Common myeloid progenitor, CD34-positive (primary cell): ENCODE measurements at regions not wholly inside any gene's neighbourhood (a gene's known extent, or its start where the extent isn't known, plus 50 kb on each side); places are given as distances from the start of the nearest gene placed in this dataset.

Experiments
- CTCF ChIA-PET: fragments of 350-600 bp; sonication (Branson Sonifier 250); formaldehyde crosslinking; loops from one replicate; lab custom pipeline; 2021; ENCODE audit warnings: antibody characterized with exemption; lab: Charles Lee
- POLR2A ChIA-PET: fragments of 350-600 bp; sonication (Branson Sonifier 250); formaldehyde crosslinking; loops from one replicate; lab custom pipeline; 2021; ENCODE audit warnings: antibody characterized with exemption; lab: Charles Lee
- DNase-seq, 3 donors: peaks; one replicate each; pipeline versions ENCODE4 v3.0.0 to v3.0.0-alpha.2; 2013
- H3K27ac ChIP-seq, 2 experiments: 1 replicate in 1 of 2; 2 replicates in 1 of 2; pipeline ENCODE4 v1.7.0; 2013; ENCODE audit warnings: inconsistent platforms in 2 of 2, low read length in 2 of 2, mild to moderate bottlenecking in 2 of 2, low read depth in 1 of 2, moderate library complexity in 1 of 2; ENCODE audit not compliant: severe bottlenecking in 2 of 2, insufficient read depth in 1 of 2, poor library complexity in 1 of 2
- H3K27me3 ChIP-seq, 5 experiments: replicated peaks in 2 of 5; 1 replicate in 3 of 5; 2 replicates in 2 of 5; pipeline versions ENCODE4 v1.6.1 to v1.7.0; 2013; ENCODE audit warnings: low read length in 4 of 5, mild to moderate bottlenecking in 2 of 5, moderate library complexity in 2 of 5, inconsistent platforms in 1 of 5; ENCODE audit not compliant: insufficient read depth in 5 of 5, control insufficient read depth in 4 of 5
- H3K36me3 ChIP-seq, 4 experiments: 1 replicate in 2 of 4; 2 replicates in 2 of 4; pipeline versions ENCODE4 v1.6.1 to v1.7.0; 2013; ENCODE audit warnings: low read length in 3 of 4, control low read depth in 1 of 4, mild to moderate bottlenecking in 1 of 4; ENCODE audit not compliant: control insufficient read depth in 4 of 4, insufficient read depth in 4 of 4
- H3K4me1 ChIP-seq, 4 experiments: 1 replicate in 3 of 4; 2 replicates in 1 of 4; pipeline versions ENCODE4 v1.6.1 to v1.7.1; 2013; ENCODE audit warnings: low read length in 3 of 4, mild to moderate bottlenecking in 3 of 4, control low read depth in 1 of 4, inconsistent platforms in 1 of 4, moderate library complexity in 1 of 4; ENCODE audit not compliant: control insufficient read depth in 4 of 4, insufficient read depth in 4 of 4; ENCODE audit errors: control extremely low read depth in 1 of 4
- H3K4me3 ChIP-seq, 7 experiments: 1 replicate in 4 of 7; 2 replicates in 3 of 7; pipeline versions ENCODE4 v1.5.1 to v1.7.0; 2013; ENCODE audit warnings: mild to moderate bottlenecking in 7 of 7, low read length in 6 of 7, moderate library complexity in 6 of 7, inconsistent platforms in 2 of 7, low read depth in 2 of 7, control low read depth in 1 of 7; ENCODE audit not compliant: insufficient read depth in 4 of 7, control insufficient read depth in 1 of 7; ENCODE audit errors: extremely low read depth in 1 of 7
- H3K9me3 ChIP-seq, 5 experiments: 1 replicate in 4 of 5; 2 replicates in 1 of 5; pipeline versions ENCODE4 v1.6.1 to v1.7.1; 2013; ENCODE audit warnings: low read length in 4 of 5, mild to moderate bottlenecking in 2 of 5, inconsistent platforms in 1 of 5, low read depth in 1 of 5, moderate library complexity in 1 of 5; ENCODE audit not compliant: control insufficient read depth in 4 of 5, insufficient read depth in 2 of 5; ENCODE audit errors: control extremely low read depth in 1 of 5
- WGBS: methylation state at CpG from one replicate; pipeline ENCODE4 v1.1.5; 2013; ENCODE audit not compliant: insufficient coverage; 5-methylcytosine and 5-hydroxymethylcytosine counted together

DNA sequence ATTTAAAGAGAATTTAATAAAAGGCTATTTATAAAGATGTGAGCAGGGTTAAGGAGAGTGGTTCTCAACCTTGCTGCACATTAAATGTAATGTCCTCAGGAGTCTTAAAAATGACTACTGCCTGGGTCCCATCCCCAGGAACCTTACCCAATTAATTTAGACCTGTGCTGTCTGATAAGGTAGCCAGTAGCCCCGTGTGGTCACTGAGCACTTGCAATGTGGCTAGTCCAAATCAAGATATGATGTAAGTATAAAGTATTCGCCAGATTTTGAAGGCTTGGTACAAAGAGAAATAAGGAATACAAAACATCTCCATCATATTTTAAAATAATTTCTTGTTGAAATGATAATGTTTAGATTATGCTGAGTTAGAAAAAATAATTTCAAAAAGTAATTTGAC, 343.3 kb upstream of the PPP2R3A start:
- Histone ChIP-seq H3K36me3 (no peaks in the 10 kb centered on the region), H3K4me1 (no peaks in the 10 kb centered on the region), H3K27me3 (no peaks in the 10 kb centered on the region), H3K27ac (no peak overlapping the region), H3K4me3 (no peak overlapping the region), H3K9me3 (no peaks in the 10 kb centered on the region)
- DNase-seq: no peak
- ChIA-PET POLR2A (no interaction called here), CTCF (no interaction called here)
- no CpG with 5 or more reads among the region's 2 CpGs for WGBS

DNA sequence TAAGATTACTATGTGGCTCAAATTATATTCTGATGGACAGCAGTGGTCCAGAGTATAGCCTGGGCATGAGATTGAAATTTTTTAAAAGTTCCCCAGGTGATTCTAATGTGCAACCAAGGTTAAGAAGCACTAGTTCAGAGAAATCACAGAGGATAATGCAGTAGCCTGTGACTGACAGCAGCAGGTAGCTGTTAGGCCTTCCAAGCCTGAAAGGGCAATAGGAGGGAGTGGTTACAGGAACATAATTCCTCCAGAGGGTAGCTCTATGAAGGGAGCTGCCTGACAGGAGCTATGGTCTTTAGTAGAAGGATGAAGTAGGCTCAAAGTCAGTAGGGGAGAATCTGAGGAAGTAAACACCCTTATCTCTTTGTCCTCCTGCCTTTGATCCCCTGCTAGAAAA, 342.9 kb upstream of the PPP2R3A start:
- no peak overlapping the region for H3K4me3 ChIP-seq
- ChIA-PET POLR2A (no interaction called here), CTCF (no interaction called here)
- H3K4me1 ChIP-seq: no peaks in the 10 kb centered on the region
- no peaks in the 10 kb centered on the region for H3K9me3 ChIP-seq
- H3K27me3 ChIP-seq: no peaks in the 10 kb centered on the region
- H3K27ac ChIP-seq: no peak overlapping the region
- no peak for DNase-seq
- H3K36me3 ChIP-seq: no peaks in the 10 kb centered on the region

DNA sequence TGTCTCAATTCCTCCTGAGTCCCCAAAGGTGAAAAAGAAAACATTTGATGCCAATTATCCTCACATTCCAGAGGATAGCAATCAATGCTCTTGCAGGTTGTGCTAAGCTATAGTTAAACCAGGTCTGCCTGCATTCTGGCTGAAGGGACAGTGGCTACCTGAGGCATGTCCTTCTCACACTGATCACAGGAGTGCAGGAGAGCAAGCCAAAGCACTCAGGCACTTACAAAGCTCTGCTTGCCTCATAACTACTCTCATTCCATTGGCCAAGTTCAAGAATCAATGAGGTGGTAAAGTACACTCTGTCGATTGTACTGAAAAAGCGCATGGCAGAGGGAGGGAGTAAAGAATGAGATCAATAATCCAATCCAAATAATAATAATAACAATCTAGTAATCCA, 342.0 kb upstream of the PPP2R3A start:
- no peak for DNase-seq
- POLR2A ChIA-PET: no interaction called here
- H3K27me3 ChIP-seq: no peaks in the 10 kb centered on the region
- no peak overlapping the region for H3K27ac ChIP-seq
- H3K4me3 ChIP-seq: no peak overlapping the region
- WGBS: no CpG with 5 or more reads among the region's 2 CpGs
- no peaks in the 10 kb centered on the region for H3K4me1 ChIP-seq
- no peaks in the 10 kb centered on the region for H3K9me3 ChIP-seq
- CTCF ChIA-PET: no interaction called here
- no peaks in the 10 kb centered on the region for H3K36me3 ChIP-seq

DNA sequence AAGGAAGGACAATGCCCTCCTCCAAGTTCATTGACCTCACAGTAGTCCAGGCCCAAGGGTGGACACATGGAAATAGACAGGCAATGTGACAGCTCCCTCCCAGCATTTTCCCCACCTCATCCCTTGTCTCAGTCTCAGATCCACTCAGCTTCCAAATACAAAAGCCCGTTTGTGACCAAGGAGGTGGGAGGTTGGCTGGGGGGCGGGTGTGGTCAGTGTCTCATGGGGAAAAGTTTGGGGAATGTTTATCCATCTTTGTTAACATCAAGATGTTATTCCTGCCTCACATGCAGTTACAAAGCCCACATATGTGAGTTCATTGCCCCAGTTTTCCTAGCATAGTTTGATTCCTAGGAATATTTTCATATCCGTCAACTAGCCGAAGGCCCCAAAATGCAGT, 338.5 kb upstream of the PPP2R3A start:
- WGBS: 100% methylated on average over 2 of the region's 4 CpGs
- CTCF ChIA-PET: no interaction called here
- H3K36me3 ChIP-seq: no peaks in the 10 kb centered on the region
- peaks cover 0 to 3% (median 0%) of the 10 kb centered on the region in 5 experiments for H3K27me3 ChIP-seq
- DNase-seq: no peak
- no peaks in the 10 kb centered on the region for H3K9me3 ChIP-seq
- no peak overlapping the region for H3K4me3 ChIP-seq
- POLR2A ChIA-PET: no interaction called here
- H3K27ac ChIP-seq: no peak overlapping the region
- no peaks in the 10 kb centered on the region for H3K4me1 ChIP-seq

DNA sequence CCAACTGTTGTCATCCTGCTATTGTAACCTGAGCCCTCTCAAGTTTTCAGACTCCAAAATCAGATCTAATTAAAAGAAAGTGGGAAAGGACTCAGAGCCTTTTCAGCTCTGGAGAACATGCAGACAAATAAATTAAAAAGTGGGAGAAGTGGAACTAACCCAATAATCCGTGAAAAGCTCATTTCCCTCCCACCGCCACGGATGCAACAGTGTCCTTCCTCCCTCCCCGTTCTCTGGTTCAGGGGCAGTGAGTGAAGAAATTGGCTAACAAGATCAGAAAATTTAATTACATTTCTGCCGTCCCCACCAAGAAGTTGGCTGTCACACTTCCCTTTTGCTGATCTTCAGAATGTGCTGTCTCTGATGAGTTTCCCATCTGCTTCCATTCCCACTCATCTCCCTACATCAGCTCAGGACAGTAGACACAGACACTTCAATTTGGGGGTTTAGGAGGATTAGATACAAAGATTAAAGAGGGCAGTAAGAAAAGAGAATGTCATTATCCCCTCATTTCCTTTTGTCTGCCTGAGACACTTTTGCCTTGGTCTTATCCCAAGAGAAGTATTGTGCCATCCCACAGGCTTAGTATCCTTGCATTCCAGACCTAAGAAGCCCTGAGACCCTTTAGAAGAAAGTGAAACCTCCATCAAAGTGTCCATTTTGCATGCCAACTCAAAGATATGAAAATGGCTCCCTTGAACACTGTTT, 335.7 kb upstream of the PPP2R3A start:
- no peaks in the 10 kb centered on the region for H3K9me3 ChIP-seq
- no peak overlapping the region for H3K4me3 ChIP-seq
- H3K4me1 ChIP-seq: no peaks in the 10 kb centered on the region
- H3K36me3 ChIP-seq: no peaks in the 10 kb centered on the region
- ChIA-PET CTCF (no interaction called here), POLR2A (no interaction called here)
- H3K27me3 ChIP-seq: peaks cover 0 to 3% (median 0%) of the 10 kb centered on the region in 5 experiments
- DNase-seq: no peak
- no peak overlapping the region for H3K27ac ChIP-seq
- WGBS: 73% methylated on average over 5 of the region's 5 CpGs

DNA sequence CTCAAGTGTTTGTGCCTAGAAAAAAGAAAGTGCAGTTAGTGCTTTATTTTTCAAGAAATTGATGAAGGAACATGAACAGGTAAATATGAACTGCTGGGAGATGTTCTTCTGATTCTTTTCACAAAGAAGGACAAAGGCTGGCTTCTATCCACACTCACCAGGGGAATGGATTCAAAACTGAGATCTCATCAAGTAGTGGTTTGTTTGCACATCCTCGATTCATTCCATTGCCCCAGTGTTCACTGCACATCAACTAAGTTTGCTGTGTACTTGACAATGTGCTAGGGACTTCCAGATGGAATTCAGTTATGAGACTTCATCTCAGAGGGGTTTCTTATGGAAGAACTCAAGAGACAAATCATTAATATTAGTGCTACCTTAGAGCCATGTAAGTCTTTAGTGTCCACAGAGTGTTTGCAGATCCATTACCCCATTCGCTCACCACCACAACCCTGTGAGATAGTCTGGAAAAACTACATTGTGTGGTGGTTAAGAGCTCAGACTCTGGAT, 332.9 kb upstream of the PPP2R3A start:
- ChIA-PET POLR2A (no interaction called here), CTCF (no interaction called here)
- no CpG with 5 or more reads among the region's 2 CpGs for WGBS
- Histone ChIP-seq H3K36me3 (no peaks in the 10 kb centered on the region), H3K9me3 (no peaks in the 10 kb centered on the region), H3K4me3 (no peak overlapping the region), H3K4me1 (no peaks in the 10 kb centered on the region), H3K27ac (no peak overlapping the region), H3K27me3 (peaks cover 0 to 3% (median 0%) of the 10 kb centered on the region in 5 experiments)
- DNase-seq: no peak

DNA sequence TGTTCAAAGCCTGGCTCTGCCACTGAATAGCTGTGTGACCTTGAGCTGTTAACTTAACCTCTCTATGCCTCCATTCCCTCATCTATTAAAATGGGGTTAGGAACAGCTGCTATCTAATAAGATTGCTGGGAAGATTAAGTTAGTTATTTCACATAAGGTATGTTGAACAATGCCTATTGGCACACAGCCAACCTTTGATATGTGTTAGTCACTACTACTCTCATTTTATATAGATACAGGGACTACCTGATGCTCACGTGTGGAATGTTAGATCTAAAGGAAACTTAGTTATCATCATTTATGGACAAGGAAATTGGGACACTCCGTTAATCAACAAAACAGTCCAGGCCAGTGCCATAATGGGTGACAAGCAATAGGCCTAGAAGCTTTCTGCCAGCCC, 332.4 kb upstream of the PPP2R3A start:
- CTCF ChIA-PET: no interaction called here
- H3K36me3 ChIP-seq: no peaks in the 10 kb centered on the region
- POLR2A ChIA-PET: no interaction called here
- peaks cover 0 to 3% (median 0%) of the 10 kb centered on the region in 5 experiments for H3K27me3 ChIP-seq
- WGBS: 100% methylated on average over 1 of the region's 2 CpGs
- H3K9me3 ChIP-seq: no peaks in the 10 kb centered on the region
- H3K27ac ChIP-seq: no peak overlapping the region
- no peak for DNase-seq
- H3K4me1 ChIP-seq: no peaks in the 10 kb centered on the region
- no peak overlapping the region for H3K4me3 ChIP-seq
